ENCODE measurements at regions not wholly inside any gene's neighbourhood (a gene's known extent, or its start where the extent isn't known, plus 50 kb on each side); places are given as distances from the start of the nearest gene placed in this dataset.
"Not testable (repeated sequence)": the region's sequence is repeated elsewhere in the genome, so short reads cannot be mapped to it uniquely, and the experiment has no call there.

- DNase-seq = no peak
These were observed 110.9 kb downstream of the QRSL1 start for GRCh38 chr6:106740287-106740686.

- DNase-seq = no peak
These were observed 110.0 kb downstream of the QRSL1 start for GRCh38 chr6:106739387-106739786.

GRCh38 chr6:106736502-106736901 lies 107.1 kb downstream of the QRSL1 start:
- no peak for DNase-seq

GRCh38 chr6:106735828-106736227 lies 106.5 kb downstream of the QRSL1 start:
- DNase-seq = no peak

GRCh38 chr6:106735136-106735633 lies 105.8 kb downstream of the QRSL1 start:
- no peak for DNase-seq

GRCh38 chr6:106733386-106733785 lies 104.0 kb downstream of the QRSL1 start:
- DNase-seq = no peak

GRCh38 chr6:106732376-106732940 lies 103.1 kb downstream of the QRSL1 start:
- DNase-seq = no peak

- no peak for DNase-seq
These were observed 102.4 kb downstream of the QRSL1 start for GRCh38 chr6:106731843-106732160.

- no peak for DNase-seq
These were observed 101.9 kb downstream of the QRSL1 start for GRCh38 chr6:106731144-106731842.

- no peak for DNase-seq
These were observed 101.3 kb downstream of the QRSL1 start for GRCh38 chr6:106730718-106731117.

GRCh38 chr6:106730264-106730663 lies 100.9 kb downstream of the QRSL1 start:
- no peak for DNase-seq

- DNase-seq = no peak
These were observed 100.5 kb downstream of the QRSL1 start for GRCh38 chr6:106729841-106730240.

GRCh38 chr6:106728296-106728870 lies 99.0 kb downstream of the QRSL1 start:
- no peak for DNase-seq

GRCh38 chr6:106727480-106728149 lies 98.2 kb downstream of the QRSL1 start:
- DNase-seq = no peak

GRCh38 chr6:106724848-106725247 lies 95.5 kb downstream of the QRSL1 start:
- no peak for DNase-seq

GRCh38 chr6:106724337-106724736 lies 95.0 kb downstream of the QRSL1 start:
- no peak for DNase-seq

- DNase-seq = not testable (repeated sequence)
These were observed 94.0 kb downstream of the QRSL1 start for GRCh38 chr6:106723419-106723818.

- not testable (repeated sequence) for DNase-seq
These were observed 91.8 kb downstream of the QRSL1 start for GRCh38 chr6:106721189-106721588.
